ENCODE measurements at regions not wholly inside any gene's neighbourhood (a gene's known extent, or its start where the extent isn't known, plus 50 kb on each side); places are given as distances from the start of the nearest gene placed in this dataset.

DNA sequence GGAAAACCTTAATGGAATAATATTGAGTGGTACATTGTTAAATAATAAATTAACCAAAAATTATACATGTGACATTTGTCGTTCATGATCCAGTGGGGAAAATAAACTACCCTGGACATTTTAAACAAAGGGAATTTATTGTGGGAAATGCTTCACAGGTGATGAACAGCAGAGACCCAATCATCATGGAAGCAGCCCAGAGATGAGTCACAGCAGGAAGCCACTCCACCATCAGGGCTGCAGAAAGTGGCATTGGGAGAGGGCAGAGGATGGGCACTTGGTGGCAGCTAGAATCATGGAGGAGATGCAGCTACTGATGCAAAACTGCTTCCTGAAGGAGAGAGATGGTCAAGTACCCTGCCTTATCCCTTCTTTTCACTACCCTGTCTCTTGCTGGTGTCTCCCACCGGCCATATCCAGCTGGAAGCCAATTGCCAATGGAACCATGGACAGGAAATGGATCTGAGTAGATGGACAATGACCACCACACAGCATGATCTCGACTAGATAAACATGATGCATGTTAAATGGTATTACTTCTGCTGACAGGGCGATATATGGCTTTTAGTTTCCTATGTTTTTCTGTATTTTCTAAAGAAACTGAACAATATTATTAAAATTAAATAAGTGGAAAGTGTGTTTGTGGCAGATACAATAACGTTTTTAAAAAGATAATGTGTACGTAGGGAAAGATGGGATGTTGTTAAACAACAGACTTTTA lies 139.8 kb downstream of the RPIA start:
- TF ChIP-seq, protein P1, sequence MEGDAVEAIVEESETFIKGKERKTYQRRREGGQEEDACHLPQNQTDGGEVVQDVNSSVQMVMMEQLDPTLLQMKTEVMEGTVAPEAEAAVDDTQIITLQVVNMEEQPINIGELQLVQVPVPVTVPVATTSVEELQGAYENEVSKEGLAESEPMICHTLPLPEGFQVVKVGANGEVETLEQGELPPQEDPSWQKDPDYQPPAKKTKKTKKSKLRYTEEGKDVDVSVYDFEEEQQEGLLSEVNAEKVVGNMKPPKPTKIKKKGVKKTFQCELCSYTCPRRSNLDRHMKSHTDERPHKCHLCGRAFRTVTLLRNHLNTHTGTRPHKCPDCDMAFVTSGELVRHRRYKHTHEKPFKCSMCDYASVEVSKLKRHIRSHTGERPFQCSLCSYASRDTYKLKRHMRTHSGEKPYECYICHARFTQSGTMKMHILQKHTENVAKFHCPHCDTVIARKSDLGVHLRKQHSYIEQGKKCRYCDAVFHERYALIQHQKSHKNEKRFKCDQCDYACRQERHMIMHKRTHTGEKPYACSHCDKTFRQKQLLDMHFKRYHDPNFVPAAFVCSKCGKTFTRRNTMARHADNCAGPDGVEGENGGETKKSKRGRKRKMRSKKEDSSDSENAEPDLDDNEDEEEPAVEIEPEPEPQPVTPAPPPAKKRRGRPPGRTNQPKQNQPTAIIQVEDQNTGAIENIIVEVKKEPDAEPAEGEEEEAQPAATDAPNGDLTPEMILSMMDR (IDR thresholded peaks at IDR 0.05; ENCODE audit: insufficient read depth, low read length): no peak
- no peak for TF ChIP-seq SPI1 (IDR thresholded peaks at IDR 0.05; ENCODE audit: borderline replicate concordance, low read depth)
- no peak for TF ChIP-seq POLR2AphosphoS5 (IDR thresholded peaks at IDR 0.05; ENCODE audit: low read depth)
- TF ChIP-seq, protein P2, sequence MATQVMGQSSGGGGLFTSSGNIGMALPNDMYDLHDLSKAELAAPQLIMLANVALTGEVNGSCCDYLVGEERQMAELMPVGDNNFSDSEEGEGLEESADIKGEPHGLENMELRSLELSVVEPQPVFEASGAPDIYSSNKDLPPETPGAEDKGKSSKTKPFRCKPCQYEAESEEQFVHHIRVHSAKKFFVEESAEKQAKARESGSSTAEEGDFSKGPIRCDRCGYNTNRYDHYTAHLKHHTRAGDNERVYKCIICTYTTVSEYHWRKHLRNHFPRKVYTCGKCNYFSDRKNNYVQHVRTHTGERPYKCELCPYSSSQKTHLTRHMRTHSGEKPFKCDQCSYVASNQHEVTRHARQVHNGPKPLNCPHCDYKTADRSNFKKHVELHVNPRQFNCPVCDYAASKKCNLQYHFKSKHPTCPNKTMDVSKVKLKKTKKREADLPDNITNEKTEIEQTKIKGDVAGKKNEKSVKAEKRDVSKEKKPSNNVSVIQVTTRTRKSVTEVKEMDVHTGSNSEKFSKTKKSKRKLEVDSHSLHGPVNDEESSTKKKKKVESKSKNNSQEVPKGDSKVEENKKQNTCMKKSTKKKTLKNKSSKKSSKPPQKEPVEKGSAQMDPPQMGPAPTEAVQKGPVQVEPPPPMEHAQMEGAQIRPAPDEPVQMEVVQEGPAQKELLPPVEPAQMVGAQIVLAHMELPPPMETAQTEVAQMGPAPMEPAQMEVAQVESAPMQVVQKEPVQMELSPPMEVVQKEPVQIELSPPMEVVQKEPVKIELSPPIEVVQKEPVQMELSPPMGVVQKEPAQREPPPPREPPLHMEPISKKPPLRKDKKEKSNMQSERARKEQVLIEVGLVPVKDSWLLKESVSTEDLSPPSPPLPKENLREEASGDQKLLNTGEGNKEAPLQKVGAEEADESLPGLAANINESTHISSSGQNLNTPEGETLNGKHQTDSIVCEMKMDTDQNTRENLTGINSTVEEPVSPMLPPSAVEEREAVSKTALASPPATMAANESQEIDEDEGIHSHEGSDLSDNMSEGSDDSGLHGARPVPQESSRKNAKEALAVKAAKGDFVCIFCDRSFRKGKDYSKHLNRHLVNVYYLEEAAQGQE (IDR thresholded peaks at IDR 0.05; ENCODE audit: insufficient replicate concordance, low read depth): no peak
- no peak for TF ChIP-seq GABPA (IDR thresholded peaks at IDR 0.05; ENCODE audit: low read depth)
- Histone ChIP-seq H3K4me3 (replicated peaks; ENCODE audit: insufficient read depth, low read length) (no peak overlapping the region), H3K27ac (replicated peaks) (no peak overlapping the region), H3K27me3 (ENCODE audit: insufficient read depth, poor library complexity, severe bottlenecking) (no peaks in the 10 kb centered on the region)
- DNase-seq (ENCODE audit: low read depth in 1 of 2, low spot score in 1 of 2): no peak

DNA sequence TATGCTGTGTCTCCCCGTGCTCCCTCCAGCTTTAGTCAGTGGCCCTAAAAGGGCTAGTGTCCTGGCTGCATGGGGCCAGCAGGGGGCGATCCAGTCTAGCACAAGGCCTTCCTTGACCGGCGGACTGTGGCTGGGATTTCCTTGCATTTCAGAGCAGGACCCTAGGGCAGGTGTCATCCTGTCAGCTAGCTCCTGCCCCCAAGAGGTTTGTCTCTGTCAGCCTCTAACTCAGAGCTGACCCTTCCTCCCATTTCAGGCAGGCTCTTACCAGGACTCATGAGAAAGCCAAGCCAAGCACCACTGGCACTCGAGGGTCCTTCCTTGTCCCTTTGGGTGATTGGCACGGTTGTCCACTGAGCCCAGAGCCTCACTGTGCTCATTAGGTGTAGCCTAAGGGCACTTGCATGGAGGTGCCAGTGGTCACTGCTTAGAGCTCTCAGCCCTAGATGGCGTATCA lies 140.3 kb downstream of the RPIA start:
- Histone ChIP-seq H3K27me3 (ENCODE audit: insufficient read depth, poor library complexity, severe bottlenecking) (no peaks in the 10 kb centered on the region), H3K27ac (replicated peaks) (no peak overlapping the region), H3K4me3 (replicated peaks; ENCODE audit: insufficient read depth, low read length) (no peak overlapping the region)
- no peak for TF ChIP-seq GABPA (IDR thresholded peaks at IDR 0.05; ENCODE audit: low read depth)
- TF ChIP-seq, protein P1 (IDR thresholded peaks at IDR 0.05; ENCODE audit: insufficient read depth, low read length): peak; percentile 72
- peak; percentile 27 to 71 for DNase-seq (ENCODE audit: low read depth in 1 of 2, low spot score in 1 of 2)

DNA sequence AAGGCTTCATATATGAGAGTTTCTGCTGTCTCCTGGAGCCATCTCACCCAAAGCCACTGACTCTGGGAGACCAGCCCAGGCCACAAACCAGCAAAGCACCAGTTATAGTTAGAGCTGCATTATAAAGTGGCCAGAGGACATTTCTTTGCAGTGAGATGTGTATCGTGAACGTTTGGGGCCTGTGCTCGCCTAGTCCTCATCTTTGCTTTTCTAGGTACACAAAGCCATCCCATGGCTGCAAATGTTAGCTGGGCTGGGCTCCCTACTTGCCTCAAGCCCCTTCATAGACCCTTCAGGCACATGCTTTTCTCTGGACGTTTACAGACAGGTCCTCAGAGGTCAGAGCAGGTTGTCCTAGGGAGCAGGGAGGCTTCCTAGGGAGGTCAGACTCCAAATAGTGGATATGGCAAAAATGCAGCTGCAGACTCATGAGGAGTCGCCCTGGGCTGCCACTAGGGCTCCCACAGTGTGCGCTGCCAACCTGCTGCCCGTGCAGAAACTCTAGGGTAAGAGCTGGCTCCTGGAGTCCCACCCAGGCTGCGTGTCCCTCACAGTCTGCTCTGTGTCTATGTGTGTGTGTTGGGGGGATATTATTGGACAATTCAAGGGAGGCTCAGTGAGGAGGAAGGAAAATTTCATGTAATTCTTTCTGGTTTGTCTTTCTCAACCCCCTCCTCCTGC lies 141.0 kb downstream of the RPIA start:
- TF ChIP-seq GABPA (IDR thresholded peaks at IDR 0.05; ENCODE audit: low read depth): no peak
- TF ChIP-seq SPI1 (IDR thresholded peaks at IDR 0.05; ENCODE audit: borderline replicate concordance, low read depth): no peak
- TF ChIP-seq POLR2AphosphoS5 (IDR thresholded peaks at IDR 0.05; ENCODE audit: low read depth): no peak
- TF ChIP-seq, protein P1 (IDR thresholded peaks at IDR 0.05; ENCODE audit: insufficient read depth, low read length): no peak
- TF ChIP-seq, protein P2 (IDR thresholded peaks at IDR 0.05; ENCODE audit: insufficient replicate concordance, low read depth): no peak
- Histone ChIP-seq H3K27me3 (ENCODE audit: insufficient read depth, poor library complexity, severe bottlenecking) (no peaks in the 10 kb centered on the region), H3K27ac (replicated peaks) (no peak overlapping the region), H3K4me3 (replicated peaks; ENCODE audit: insufficient read depth, low read length) (no peak overlapping the region)
- no peak for DNase-seq (ENCODE audit: low read depth in 1 of 2, low spot score in 1 of 2)

Measured in HL-60 (cell line).